Caco-2 (cell line): ENCODE measurements at regions not wholly inside any gene's neighbourhood (a gene's known extent, or its start where the extent isn't known, plus 50 kb on each side); places are given as distances from the start of the nearest gene placed in this dataset.

Experiments
- BruUV-seq: library from RNA; stranded (reverse); fragments of 400-500 nt; replicated peaks from 2 replicates; lab custom pipeline; 2021; lab: Mats Ljungman, UMichigan
- CTCF ChIA-PET: fragments of 300-600 bp; sonication (Branson Sonifier 250); formaldehyde crosslinking; loops from one replicate; lab custom pipeline; 2022; ENCODE audit warnings: antibody characterized with exemption; lab: Charles Lee
- POLR2A ChIA-PET: fragments of 300-600 bp; sonication (Branson Sonifier 250); formaldehyde crosslinking; loops from one replicate; lab custom pipeline; 2022; ENCODE audit warnings: antibody characterized with exemption; lab: Charles Lee
- DNase-seq, 2 experiments: peaks; one replicate each; pipeline versions ENCODE4 v3.0.0 to v3.0.0-alpha.2; 2020 to 2022
- H3K27me3 ChIP-seq: replicated peaks from 2 replicates; pipeline ENCODE4 v1.6.0; 2011; ENCODE audit warnings: low read length; ENCODE audit not compliant: control insufficient read depth, insufficient read depth
- H3K36me3 ChIP-seq: 2 replicates; pipeline ENCODE4 v1.5.1; 2011; ENCODE audit warnings: low read length; ENCODE audit not compliant: control insufficient read depth, insufficient read depth
- H3K4me1 ChIP-seq: fragments of 250-450 bp; sonication (Bioruptor Pico); 2 replicates; pipeline ENCODE4 v1.5.1; 2020; ENCODE audit warnings: mild to moderate bottlenecking
- H3K4me3 ChIP-seq: 2 replicates; pipeline ENCODE4 v1.5.1; 2011; ENCODE audit warnings: low read depth, mild to moderate bottlenecking, control low read depth, low read length
- H3K9me3 ChIP-seq: fragments of 250-450 bp; sonication (Bioruptor Pico); 2 replicates; pipeline ENCODE4 v1.5.1; 2020; ENCODE audit warnings: mild to moderate bottlenecking, moderate library complexity
- H3K27ac Mint-ChIP-seq: one replicate; pipeline ENCODE4 v1.8.0; 2022; ENCODE audit warnings: mixed read lengths; ENCODE audit not compliant: unreplicated experiment
- H3K27me3 Mint-ChIP-seq: one replicate; pipeline ENCODE4 v1.8.0; 2022; ENCODE audit warnings: mixed read lengths; ENCODE audit not compliant: insufficient read depth, unreplicated experiment
- H3K36me3 Mint-ChIP-seq: one replicate; pipeline ENCODE4 v1.8.0; 2022; ENCODE audit warnings: mild to moderate bottlenecking, mixed read lengths; ENCODE audit not compliant: insufficient read depth, unreplicated experiment
- H3K4me1 Mint-ChIP-seq: one replicate; pipeline ENCODE4 v1.8.0; 2022; ENCODE audit warnings: low read depth, mixed read lengths; ENCODE audit not compliant: unreplicated experiment
- H3K4me3 Mint-ChIP-seq: one replicate; pipeline ENCODE4 v1.8.0; 2022; ENCODE audit warnings: mild to moderate bottlenecking, moderate library complexity, mixed read lengths; ENCODE audit not compliant: unreplicated experiment
- H3K9me3 Mint-ChIP-seq: one replicate; pipeline ENCODE4 v1.8.0; 2022; ENCODE audit warnings: mixed read lengths; ENCODE audit not compliant: unreplicated experiment
- intact Hi-C: fragments of 100-400 bp; cut with micrococcal nuclease; formaldehyde crosslinking; loops from one replicate; pipeline ENCODE4 v1.10.0; 2022; ENCODE audit not compliant: unreplicated experiment
- TF ChIP-seq, protein P1 (sequence below), 2 experiments: fragments of 200-600 bp in 1 of 2; IDR thresholded peaks; 1 replicate in 1 of 2; 2 replicates in 1 of 2; pipeline versions ENCODE4 v1.5.1 to v1.8.0; 2011 to 2022; ENCODE audit warnings: antibody characterized with exemption in 1 of 2, control low read depth in 1 of 2, inconsistent platforms in 1 of 2, low read depth in 1 of 2, low read length in 1 of 2, mild to moderate bottlenecking in 1 of 2, moderate library complexity in 1 of 2; ENCODE audit not compliant: insufficient read depth in 1 of 2, severe bottlenecking in 1 of 2, unreplicated experiment in 1 of 2

DNA sequence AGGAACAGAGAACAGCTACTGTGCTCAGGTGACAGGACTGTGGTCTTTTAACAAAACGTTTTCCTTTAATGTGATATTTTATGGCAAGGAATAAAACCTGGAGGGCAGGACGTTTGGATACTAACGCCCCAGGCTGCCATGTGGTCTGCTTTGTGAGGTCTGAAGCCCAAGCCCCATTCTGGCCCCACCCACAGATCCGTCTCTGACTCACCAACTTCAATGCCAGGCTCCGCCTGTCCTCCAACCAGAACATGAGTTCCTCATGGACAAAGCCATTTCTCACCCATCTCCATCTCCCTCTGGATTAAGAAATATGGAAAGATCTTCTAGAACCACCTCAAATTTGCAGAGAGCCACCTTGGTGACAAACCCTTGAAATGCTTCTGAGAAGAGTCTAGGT, 148.8 kb downstream of the CRYBB2 start:
- no peak overlapping the region for H3K4me3 Mint-ChIP-seq
- H3K4me1 Mint-ChIP-seq, result no peaks in the 10 kb centered on the region
- Histone ChIP-seq H3K4me3 (no peak overlapping the region), H3K36me3 (no peaks in the 10 kb centered on the region), H3K9me3 (no peaks in the 10 kb centered on the region), H3K27me3 (no peaks in the 10 kb centered on the region), H3K4me1 (no peaks in the 10 kb centered on the region)
- intact Hi-C loops, result no loop called here
- no TSS peak for BruUV-seq
- no peak for DNase-seq
- ChIA-PET POLR2A (no interaction called here), CTCF (no interaction called here)
- no peaks in the 10 kb centered on the region for H3K9me3 Mint-ChIP-seq
- no peak overlapping the region for H3K27ac Mint-ChIP-seq
- H3K27me3 Mint-ChIP-seq, result no peaks in the 10 kb centered on the region
- peaks cover 19% of the 10 kb centered on the region for H3K36me3 Mint-ChIP-seq
- TF ChIP-seq, protein P1, sequence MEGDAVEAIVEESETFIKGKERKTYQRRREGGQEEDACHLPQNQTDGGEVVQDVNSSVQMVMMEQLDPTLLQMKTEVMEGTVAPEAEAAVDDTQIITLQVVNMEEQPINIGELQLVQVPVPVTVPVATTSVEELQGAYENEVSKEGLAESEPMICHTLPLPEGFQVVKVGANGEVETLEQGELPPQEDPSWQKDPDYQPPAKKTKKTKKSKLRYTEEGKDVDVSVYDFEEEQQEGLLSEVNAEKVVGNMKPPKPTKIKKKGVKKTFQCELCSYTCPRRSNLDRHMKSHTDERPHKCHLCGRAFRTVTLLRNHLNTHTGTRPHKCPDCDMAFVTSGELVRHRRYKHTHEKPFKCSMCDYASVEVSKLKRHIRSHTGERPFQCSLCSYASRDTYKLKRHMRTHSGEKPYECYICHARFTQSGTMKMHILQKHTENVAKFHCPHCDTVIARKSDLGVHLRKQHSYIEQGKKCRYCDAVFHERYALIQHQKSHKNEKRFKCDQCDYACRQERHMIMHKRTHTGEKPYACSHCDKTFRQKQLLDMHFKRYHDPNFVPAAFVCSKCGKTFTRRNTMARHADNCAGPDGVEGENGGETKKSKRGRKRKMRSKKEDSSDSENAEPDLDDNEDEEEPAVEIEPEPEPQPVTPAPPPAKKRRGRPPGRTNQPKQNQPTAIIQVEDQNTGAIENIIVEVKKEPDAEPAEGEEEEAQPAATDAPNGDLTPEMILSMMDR (IDR thresholded peaks at IDR 0.05; ENCODE audit: insufficient read depth in 1 of 2, low read depth in 1 of 2, low read length in 1 of 2, severe bottlenecking in 1 of 2, unreplicated experiment in 1 of 2), result no peak

DNA sequence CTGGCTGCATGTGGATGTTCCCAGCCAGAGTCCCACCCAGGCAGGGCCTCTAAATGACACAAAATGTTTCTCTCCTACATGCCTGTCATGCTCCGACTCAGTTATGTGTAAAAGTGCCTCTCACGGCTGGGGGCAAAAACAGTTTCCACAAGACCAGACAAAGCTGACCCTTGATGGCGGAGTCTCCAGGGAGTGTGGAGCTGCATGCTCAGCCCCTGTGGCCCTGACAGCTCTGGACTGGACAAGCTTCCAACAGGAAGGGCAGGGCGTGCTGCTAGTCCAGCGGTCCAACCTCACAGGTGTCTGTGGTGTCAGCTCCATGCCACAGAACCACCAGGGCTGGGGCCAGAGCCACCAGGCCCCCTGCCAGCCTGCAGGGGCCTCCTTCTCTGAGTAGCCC, 149.6 kb downstream of the CRYBB2 start:
- peaks cover 19% of the 10 kb centered on the region for H3K36me3 Mint-ChIP-seq
- ChIA-PET POLR2A (no interaction called here), CTCF (no interaction called here)
- TF ChIP-seq, protein P1 (IDR thresholded peaks at IDR 0.05; ENCODE audit: insufficient read depth in 1 of 2, low read depth in 1 of 2, low read length in 1 of 2, severe bottlenecking in 1 of 2, unreplicated experiment in 1 of 2), result no peak
- Histone ChIP-seq H3K4me3 (no peak overlapping the region), H3K4me1 (no peaks in the 10 kb centered on the region), H3K27me3 (no peaks in the 10 kb centered on the region), H3K9me3 (no peaks in the 10 kb centered on the region), H3K36me3 (no peaks in the 10 kb centered on the region)
- H3K27me3 Mint-ChIP-seq, result no peaks in the 10 kb centered on the region
- no TSS peak for BruUV-seq
- H3K4me1 Mint-ChIP-seq, result no peaks in the 10 kb centered on the region
- no peak for DNase-seq
- no peak overlapping the region for H3K27ac Mint-ChIP-seq
- H3K4me3 Mint-ChIP-seq, result no peak overlapping the region
- intact Hi-C loops, result no loop called here
- H3K9me3 Mint-ChIP-seq, result no peaks in the 10 kb centered on the region

DNA sequence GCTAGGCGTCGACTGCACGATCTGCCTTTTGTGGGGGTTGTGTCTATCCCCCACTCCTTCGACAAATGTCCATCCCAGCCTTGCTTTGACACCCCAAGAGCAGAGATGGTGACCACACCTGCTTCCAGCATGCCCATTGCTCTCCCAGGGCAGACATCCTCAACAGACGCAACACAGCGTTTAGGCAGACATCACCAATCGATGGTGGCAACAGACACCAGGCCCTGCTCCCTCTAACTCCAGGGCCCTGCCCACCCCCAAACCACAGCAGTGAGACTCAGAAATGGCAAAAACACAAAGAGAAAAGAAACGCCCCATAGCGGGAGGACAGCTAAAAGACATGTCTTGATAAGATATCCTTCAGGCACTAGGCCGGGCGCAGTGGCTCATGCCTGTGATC, 150.9 kb downstream of the CRYBB2 start:
- ChIA-PET CTCF (interaction anchor here (0.7 kb wide), 1 partner anchor 43 kb away, joined by 4 read pairs; no protein-coding TSS in a partner anchor), POLR2A (no interaction called here)
- peaks cover 19% of the 10 kb centered on the region for H3K36me3 Mint-ChIP-seq
- H3K27ac Mint-ChIP-seq, result no peak overlapping the region
- BruUV-seq, result no TSS peak
- Histone ChIP-seq H3K9me3 (no peaks in the 10 kb centered on the region), H3K4me3 (no peak overlapping the region), H3K4me1 (no peaks in the 10 kb centered on the region), H3K36me3 (no peaks in the 10 kb centered on the region), H3K27me3 (no peaks in the 10 kb centered on the region)
- no peak overlapping the region for H3K4me3 Mint-ChIP-seq
- H3K4me1 Mint-ChIP-seq, result no peaks in the 10 kb centered on the region
- H3K27me3 Mint-ChIP-seq, result no peaks in the 10 kb centered on the region
- no peak for DNase-seq
- TF ChIP-seq, protein P1 (IDR thresholded peaks at IDR 0.05; ENCODE audit: insufficient read depth in 1 of 2, low read depth in 1 of 2, low read length in 1 of 2, severe bottlenecking in 1 of 2, unreplicated experiment in 1 of 2), result no peak
- no peaks in the 10 kb centered on the region for H3K9me3 Mint-ChIP-seq
- intact Hi-C loops, result no loop called here
